B cell (primary cell): ENCODE measurements at regions not wholly inside any gene's neighbourhood (a gene's known extent, or its start where the extent isn't known, plus 50 kb on each side); places are given as distances from the start of the nearest gene placed in this dataset.

Experiments
- CTCF ChIP-seq: fragments of 200-600 bp; IDR thresholded peaks from one replicate; pipeline ENCODE4 v1.8.0; 2022; ENCODE audit warnings: antibody characterized with exemption, mild to moderate bottlenecking
- EZH2 ChIP-seq: IDR thresholded peaks from 2 replicates; pipeline ENCODE4 v1.6.1; 2012; ENCODE audit warnings: borderline replicate concordance, low read depth, mild to moderate bottlenecking, moderate library complexity, low read length; ENCODE audit not compliant: insufficient read depth, poor library complexity, severe bottlenecking

GRCh38 chr12:46571608-46572007 is 199.0 kb upstream of the SLC38A2 start:
- TF ChIP-seq CTCF (no peak), EZH2 (no peak)
